Breast epithelium (tissue), 3 donors: ENCODE measurements at regions not wholly inside any gene's neighbourhood (a gene's known extent, or its start where the extent isn't known, plus 50 kb on each side); places are given as distances from the start of the nearest gene placed in this dataset.
"Not testable (repeated sequence)": the region's sequence is repeated elsewhere in the genome, so short reads cannot be mapped to it uniquely, and the experiment has no call there.

Source experiments
- POLR2A ChIP-seq: fragments of 450-650 bp; IDR thresholded peaks from one replicate; pipeline ENCODE4 v1.6.1; 2016; ENCODE audit warnings: antibody characterized with exemption, mild to moderate bottlenecking, moderate library complexity
- POLR2AphosphoS5 ChIP-seq, 3 donors: sonication (generic); formaldehyde crosslinking; IDR thresholded peaks; one replicate each; pipeline ENCODE4 v1.6.1; 2017; ENCODE audit warnings: antibody characterized with exemption in 3 of 3
- TF ChIP-seq, protein P1 (sequence below), 3 donors: fragments of 450-650 bp; IDR thresholded peaks; one replicate each; pipeline ENCODE4 v1.5.1; 2016 to 2017; ENCODE audit warnings: antibody characterized with exemption in 3 of 3, mild to moderate bottlenecking in 3 of 3, moderate library complexity in 3 of 3

DNA sequence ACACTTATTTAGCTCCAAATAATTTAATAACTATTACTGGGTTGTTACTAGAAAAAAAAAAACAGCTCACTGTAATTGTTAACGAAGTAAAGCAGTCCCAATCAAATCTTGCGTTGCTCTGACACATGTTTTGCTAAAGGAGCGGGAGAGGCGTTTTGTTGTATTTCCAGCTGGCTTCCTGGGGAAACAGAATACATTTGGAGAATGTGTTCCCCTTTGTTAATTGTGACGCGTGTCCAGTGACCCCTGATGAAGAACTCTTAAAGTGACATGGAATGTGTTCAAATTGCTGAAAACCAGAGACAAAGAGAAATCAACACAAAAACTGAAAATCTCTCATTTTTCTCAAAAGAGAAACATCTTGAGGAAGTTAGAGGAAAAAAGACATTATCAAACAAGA, 1690.6 kb downstream of the SPATA31A7 start:
- TF ChIP-seq, protein P1, sequence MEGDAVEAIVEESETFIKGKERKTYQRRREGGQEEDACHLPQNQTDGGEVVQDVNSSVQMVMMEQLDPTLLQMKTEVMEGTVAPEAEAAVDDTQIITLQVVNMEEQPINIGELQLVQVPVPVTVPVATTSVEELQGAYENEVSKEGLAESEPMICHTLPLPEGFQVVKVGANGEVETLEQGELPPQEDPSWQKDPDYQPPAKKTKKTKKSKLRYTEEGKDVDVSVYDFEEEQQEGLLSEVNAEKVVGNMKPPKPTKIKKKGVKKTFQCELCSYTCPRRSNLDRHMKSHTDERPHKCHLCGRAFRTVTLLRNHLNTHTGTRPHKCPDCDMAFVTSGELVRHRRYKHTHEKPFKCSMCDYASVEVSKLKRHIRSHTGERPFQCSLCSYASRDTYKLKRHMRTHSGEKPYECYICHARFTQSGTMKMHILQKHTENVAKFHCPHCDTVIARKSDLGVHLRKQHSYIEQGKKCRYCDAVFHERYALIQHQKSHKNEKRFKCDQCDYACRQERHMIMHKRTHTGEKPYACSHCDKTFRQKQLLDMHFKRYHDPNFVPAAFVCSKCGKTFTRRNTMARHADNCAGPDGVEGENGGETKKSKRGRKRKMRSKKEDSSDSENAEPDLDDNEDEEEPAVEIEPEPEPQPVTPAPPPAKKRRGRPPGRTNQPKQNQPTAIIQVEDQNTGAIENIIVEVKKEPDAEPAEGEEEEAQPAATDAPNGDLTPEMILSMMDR (IDR thresholded peaks at IDR 0.05), result not testable (repeated sequence)
- not testable (repeated sequence) for TF ChIP-seq POLR2A; POLR2AphosphoS5 (IDR thresholded peaks at IDR 0.05)
